HL-60 (cell line): ENCODE measurements at regions not wholly inside any gene's neighbourhood (a gene's known extent, or its start where the extent isn't known, plus 50 kb on each side); places are given as distances from the start of the nearest gene placed in this dataset.

Experiments
- DNase-seq, 2 experiments: peaks; one replicate each; pipeline ENCODE4 v3.0.0-alpha.2; 2010 to 2020; ENCODE audit warnings: low read depth in 1 of 2, low spot score in 1 of 2
- H3K27ac ChIP-seq: fragments of 250-450 bp; sonication (Bioruptor Pico); replicated peaks from 2 replicates; pipeline ENCODE4 v1.5.1; 2020; ENCODE audit warnings: mild to moderate bottlenecking, moderate library complexity
- H3K27me3 ChIP-seq: fragments of 250-450 bp; sonication (Bioruptor Pico); 2 replicates; pipeline ENCODE4 v1.5.1; 2021; ENCODE audit warnings: mild to moderate bottlenecking, moderate library complexity; ENCODE audit not compliant: insufficient read depth, poor library complexity, severe bottlenecking
- H3K4me3 ChIP-seq: replicated peaks from 2 replicates; pipeline ENCODE4 v1.5.1; 2011; ENCODE audit warnings: mild to moderate bottlenecking, control low read depth, low read length; ENCODE audit not compliant: insufficient read depth
- GABPA ChIP-seq: IDR thresholded peaks from 2 replicates; pipeline ENCODE4 v1.6.1; 2012; ENCODE audit warnings: low read depth
- POLR2AphosphoS5 ChIP-seq: IDR thresholded peaks from 2 replicates; pipeline ENCODE4 v1.6.1; 2012; ENCODE audit warnings: low read depth
- SPI1 ChIP-seq: IDR thresholded peaks from 2 replicates; pipeline ENCODE4 v1.6.1; 2012; ENCODE audit warnings: low read depth, mild to moderate bottlenecking, borderline replicate concordance
- TF ChIP-seq, protein P1 (sequence below): IDR thresholded peaks from 2 replicates; pipeline ENCODE4 v1.6.1; 2012; ENCODE audit warnings: low read depth; ENCODE audit not compliant: insufficient replicate concordance
- TF ChIP-seq, protein P2 (sequence below): IDR thresholded peaks from one replicate; pipeline ENCODE4 v1.5.1; 2011; ENCODE audit warnings: low read length, control low read depth, inconsistent platforms; ENCODE audit not compliant: insufficient read depth

DNA sequence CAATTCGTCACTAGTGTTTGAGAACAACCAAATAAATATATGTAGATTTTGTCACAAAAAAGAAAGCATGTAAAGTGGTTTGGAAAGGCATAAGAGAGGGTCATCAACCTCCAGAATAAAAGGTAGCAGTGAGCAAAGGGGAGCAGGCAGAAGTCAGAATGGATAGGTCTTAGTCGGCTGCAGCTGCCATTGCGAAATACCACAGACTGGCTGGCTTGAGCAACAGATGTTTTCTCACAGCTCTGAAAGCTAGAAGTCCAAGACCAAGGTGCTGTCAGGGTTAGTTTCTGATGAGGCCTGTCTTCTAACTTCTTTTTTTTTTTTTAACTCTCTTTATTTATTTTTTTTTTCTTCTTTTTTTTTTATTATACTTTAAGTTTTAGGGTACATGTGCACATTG is 208.1 kb upstream of the PIK3R1 start:
- H3K27ac ChIP-seq: no peak overlapping the region
- no peaks in the 10 kb centered on the region for H3K27me3 ChIP-seq
- H3K4me3 ChIP-seq: no peak overlapping the region
- peak; percentile 73 to 83 for DNase-seq
- TF ChIP-seq GABPA: no peak
- 0 out of 2 replicates have a peak, but pooled peaks have one; percentile 47 for TF ChIP-seq POLR2AphosphoS5

DNA sequence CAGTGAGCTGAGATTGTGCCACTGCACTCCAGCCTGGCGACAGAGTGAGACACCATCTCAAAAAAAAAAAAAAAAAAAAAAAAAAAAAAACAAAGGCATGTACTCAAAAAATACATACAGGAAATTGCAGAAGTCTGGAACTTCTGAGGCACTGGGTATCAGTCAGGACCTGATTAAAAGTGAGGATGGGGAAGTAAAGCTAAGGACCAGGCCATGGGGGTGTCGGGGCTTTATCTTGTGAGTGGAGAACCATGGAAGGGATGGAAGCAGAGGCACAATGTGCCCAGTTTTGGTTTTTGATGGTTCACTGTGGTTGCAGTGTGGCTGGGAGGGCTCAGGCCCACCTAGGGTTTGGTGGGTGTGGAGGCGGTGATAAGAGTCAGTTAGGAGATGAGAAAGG is 212.7 kb upstream of the PIK3R1 start:
- Histone ChIP-seq H3K27ac (no peak overlapping the region), H3K4me3 (no peak overlapping the region), H3K27me3 (no peaks in the 10 kb centered on the region)
- TF ChIP-seq, protein P1, sequence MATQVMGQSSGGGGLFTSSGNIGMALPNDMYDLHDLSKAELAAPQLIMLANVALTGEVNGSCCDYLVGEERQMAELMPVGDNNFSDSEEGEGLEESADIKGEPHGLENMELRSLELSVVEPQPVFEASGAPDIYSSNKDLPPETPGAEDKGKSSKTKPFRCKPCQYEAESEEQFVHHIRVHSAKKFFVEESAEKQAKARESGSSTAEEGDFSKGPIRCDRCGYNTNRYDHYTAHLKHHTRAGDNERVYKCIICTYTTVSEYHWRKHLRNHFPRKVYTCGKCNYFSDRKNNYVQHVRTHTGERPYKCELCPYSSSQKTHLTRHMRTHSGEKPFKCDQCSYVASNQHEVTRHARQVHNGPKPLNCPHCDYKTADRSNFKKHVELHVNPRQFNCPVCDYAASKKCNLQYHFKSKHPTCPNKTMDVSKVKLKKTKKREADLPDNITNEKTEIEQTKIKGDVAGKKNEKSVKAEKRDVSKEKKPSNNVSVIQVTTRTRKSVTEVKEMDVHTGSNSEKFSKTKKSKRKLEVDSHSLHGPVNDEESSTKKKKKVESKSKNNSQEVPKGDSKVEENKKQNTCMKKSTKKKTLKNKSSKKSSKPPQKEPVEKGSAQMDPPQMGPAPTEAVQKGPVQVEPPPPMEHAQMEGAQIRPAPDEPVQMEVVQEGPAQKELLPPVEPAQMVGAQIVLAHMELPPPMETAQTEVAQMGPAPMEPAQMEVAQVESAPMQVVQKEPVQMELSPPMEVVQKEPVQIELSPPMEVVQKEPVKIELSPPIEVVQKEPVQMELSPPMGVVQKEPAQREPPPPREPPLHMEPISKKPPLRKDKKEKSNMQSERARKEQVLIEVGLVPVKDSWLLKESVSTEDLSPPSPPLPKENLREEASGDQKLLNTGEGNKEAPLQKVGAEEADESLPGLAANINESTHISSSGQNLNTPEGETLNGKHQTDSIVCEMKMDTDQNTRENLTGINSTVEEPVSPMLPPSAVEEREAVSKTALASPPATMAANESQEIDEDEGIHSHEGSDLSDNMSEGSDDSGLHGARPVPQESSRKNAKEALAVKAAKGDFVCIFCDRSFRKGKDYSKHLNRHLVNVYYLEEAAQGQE: no peak
- TF ChIP-seq POLR2AphosphoS5 (no peak), GABPA (no peak), SPI1 (no peak)
- TF ChIP-seq, protein P2, sequence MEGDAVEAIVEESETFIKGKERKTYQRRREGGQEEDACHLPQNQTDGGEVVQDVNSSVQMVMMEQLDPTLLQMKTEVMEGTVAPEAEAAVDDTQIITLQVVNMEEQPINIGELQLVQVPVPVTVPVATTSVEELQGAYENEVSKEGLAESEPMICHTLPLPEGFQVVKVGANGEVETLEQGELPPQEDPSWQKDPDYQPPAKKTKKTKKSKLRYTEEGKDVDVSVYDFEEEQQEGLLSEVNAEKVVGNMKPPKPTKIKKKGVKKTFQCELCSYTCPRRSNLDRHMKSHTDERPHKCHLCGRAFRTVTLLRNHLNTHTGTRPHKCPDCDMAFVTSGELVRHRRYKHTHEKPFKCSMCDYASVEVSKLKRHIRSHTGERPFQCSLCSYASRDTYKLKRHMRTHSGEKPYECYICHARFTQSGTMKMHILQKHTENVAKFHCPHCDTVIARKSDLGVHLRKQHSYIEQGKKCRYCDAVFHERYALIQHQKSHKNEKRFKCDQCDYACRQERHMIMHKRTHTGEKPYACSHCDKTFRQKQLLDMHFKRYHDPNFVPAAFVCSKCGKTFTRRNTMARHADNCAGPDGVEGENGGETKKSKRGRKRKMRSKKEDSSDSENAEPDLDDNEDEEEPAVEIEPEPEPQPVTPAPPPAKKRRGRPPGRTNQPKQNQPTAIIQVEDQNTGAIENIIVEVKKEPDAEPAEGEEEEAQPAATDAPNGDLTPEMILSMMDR: no peak
- no peak for DNase-seq

DNA sequence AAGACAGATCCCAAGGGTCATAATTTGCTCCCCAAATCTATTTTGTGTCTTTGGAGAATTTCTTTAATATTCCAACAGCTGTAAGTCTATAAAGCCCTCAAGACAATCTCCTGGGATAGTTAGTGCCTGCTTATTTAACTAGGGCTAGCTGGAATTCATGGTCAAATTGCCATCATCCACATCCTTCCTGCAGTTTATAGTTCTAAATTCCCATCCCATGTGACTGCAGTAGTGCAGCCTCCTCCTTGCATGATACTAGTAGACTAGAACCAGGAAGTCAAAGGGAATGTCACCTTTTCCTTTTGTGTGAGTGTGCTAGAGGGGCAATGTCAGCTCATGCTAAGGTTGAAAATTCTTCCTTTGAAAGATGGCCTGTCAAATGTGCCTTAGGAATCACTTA is 214.8 kb upstream of the PIK3R1 start:
- Histone ChIP-seq H3K4me3 (no peak overlapping the region), H3K27me3 (no peaks in the 10 kb centered on the region), H3K27ac (no peak overlapping the region)
- DNase-seq: no peak
- TF ChIP-seq POLR2AphosphoS5: no peak
- TF ChIP-seq, protein P1: no peak
- no peak for TF ChIP-seq SPI1
- TF ChIP-seq, protein P2: no peak
- no peak for TF ChIP-seq GABPA

DNA sequence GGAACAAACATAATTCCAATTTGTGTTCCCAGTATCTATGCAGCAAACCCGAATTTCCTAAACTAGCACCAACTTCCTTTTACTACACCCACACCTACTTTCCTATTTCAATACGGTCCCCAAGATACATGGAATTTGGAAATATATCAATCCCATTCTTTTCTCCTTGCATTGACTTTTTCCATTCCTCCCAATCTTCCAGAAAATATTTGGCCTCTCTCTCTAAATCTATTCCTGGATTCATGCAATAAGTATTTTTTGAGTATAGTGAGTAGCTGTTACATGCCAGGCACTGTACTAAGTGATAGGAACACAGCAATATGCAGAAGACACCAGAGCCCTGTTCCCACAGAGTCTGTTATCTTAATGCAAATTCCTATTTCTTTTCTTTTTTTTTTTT is 216.2 kb upstream of the PIK3R1 start:
- Histone ChIP-seq H3K27ac (no peak overlapping the region), H3K4me3 (no peak overlapping the region)

DNA sequence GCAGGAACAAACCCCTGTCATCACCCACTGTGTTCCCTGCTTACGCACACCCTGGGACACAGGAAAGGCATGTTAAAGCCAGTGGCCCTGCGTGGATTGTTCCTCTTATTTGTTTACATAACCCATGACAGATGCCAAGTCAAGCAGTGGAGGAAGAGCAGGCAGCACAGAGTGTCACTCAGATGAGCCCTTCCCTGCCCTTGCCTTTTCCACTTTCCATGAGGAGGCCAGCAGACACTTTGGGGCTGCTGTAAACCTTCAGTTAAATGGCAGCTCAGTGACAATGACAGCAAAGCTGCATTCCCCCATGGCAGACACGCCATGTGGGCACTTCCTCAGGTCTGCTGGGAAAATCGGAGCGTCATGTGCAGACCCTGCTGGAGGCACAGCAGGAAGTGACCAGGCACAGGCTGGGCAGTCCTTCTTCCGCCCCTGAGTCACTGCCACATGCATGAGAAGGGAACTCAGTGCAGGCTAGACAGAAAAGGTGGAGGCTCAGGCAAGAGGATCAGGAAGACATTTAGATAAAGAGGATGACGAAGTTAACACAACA is 216.8 kb upstream of the PIK3R1 start:
- no peaks in the 10 kb centered on the region for H3K27me3 ChIP-seq
- peak; percentile 1 to 2 for DNase-seq
- H3K4me3 ChIP-seq: no peak overlapping the region
- no peak overlapping the region for H3K27ac ChIP-seq
- TF ChIP-seq, protein P2: no peak
- TF ChIP-seq GABPA (no peak), POLR2AphosphoS5 (no peak), SPI1 (no peak)
- TF ChIP-seq, protein P1: no peak

More for the DNA sequence above, 216.2 kb upstream of the PIK3R1 start:
- TF ChIP-seq POLR2AphosphoS5: no peak
- H3K27me3 ChIP-seq: no peaks in the 10 kb centered on the region
- no peak for DNase-seq
